ENCODE measurements at regions not wholly inside any gene's neighbourhood (a gene's known extent, or its start where the extent isn't known, plus 50 kb on each side); places are given as distances from the start of the nearest gene placed in this dataset.
"Not testable (repeated sequence)": the region's sequence is repeated elsewhere in the genome, so short reads cannot be mapped to it uniquely, and the experiment has no call there.

- Histone ChIP-seq H3K9me3 (no peaks in the 10 kb centered on the region), H3K27me3 (no peaks in the 10 kb centered on the region), H3K36me3 (no peaks in the 10 kb centered on the region), H3K27ac (no peak overlapping the region), H3K4me3 (no peak overlapping the region), H3K4me1 (no peaks in the 10 kb centered on the region)
- no peak for TF ChIP-seq CTCF (IDR thresholded peaks at IDR 0.05)
- TF ChIP-seq POLR2A (IDR thresholded peaks at IDR 0.05), result no peak
- no peak for DNase-seq
Measured at GRCh38 chr3:31312400-31312799, 220.3 kb upstream of the STT3B start.

- H3K36me3 ChIP-seq, result no peaks in the 10 kb centered on the region
- DNase-seq, result no peak
- TF ChIP-seq POLR2A (IDR thresholded peaks at IDR 0.05) (no peak), CTCF (IDR thresholded peaks at IDR 0.05) (no peak)
- no peaks in the 10 kb centered on the region for H3K9me3 ChIP-seq
- H3K4me1 ChIP-seq, result no peaks in the 10 kb centered on the region
- H3K27me3 ChIP-seq, result no peaks in the 10 kb centered on the region
- no peak overlapping the region for H3K27ac ChIP-seq
- H3K4me3 ChIP-seq, result no peak overlapping the region
Measured at GRCh38 chr3:31314258-31314657, 218.5 kb upstream of the STT3B start.

- no peak for DNase-seq
- Histone ChIP-seq H3K4me1 (no peaks in the 10 kb centered on the region), H3K27me3 (no peaks in the 10 kb centered on the region), H3K36me3 (no peaks in the 10 kb centered on the region), H3K27ac (no peak overlapping the region), H3K9me3 (no peaks in the 10 kb centered on the region), H3K4me3 (no peak overlapping the region)
- TF ChIP-seq POLR2A (IDR thresholded peaks at IDR 0.05), result no peak
Measured at GRCh38 chr3:31319332-31319731, 213.4 kb upstream of the STT3B start.

- no peak overlapping the region for H3K4me3 ChIP-seq
- no peak for DNase-seq
- TF ChIP-seq POLR2A (IDR thresholded peaks at IDR 0.05), result no peak
- no peak for TF ChIP-seq CTCF (IDR thresholded peaks at IDR 0.05)
- no peaks in the 10 kb centered on the region for H3K4me1 ChIP-seq
- no peaks in the 10 kb centered on the region for H3K9me3 ChIP-seq
- no peaks in the 10 kb centered on the region for H3K27me3 ChIP-seq
- H3K36me3 ChIP-seq, result no peaks in the 10 kb centered on the region
- H3K27ac ChIP-seq, result no peak overlapping the region
Measured at GRCh38 chr3:31321620-31322019, 211.1 kb upstream of the STT3B start.

GRCh38 chr3:31322460-31322859, 210.3 kb upstream of the STT3B start:
- no peak for TF ChIP-seq POLR2A (IDR thresholded peaks at IDR 0.05)
- no peak for TF ChIP-seq CTCF (IDR thresholded peaks at IDR 0.05)
- no peak overlapping the region for H3K4me3 ChIP-seq

GRCh38 chr3:31327826-31328357, 204.8 kb upstream of the STT3B start:
- not testable (repeated sequence) for H3K4me3 ChIP-seq, H3K9me3 ChIP-seq, H3K4me1 ChIP-seq, H3K27ac ChIP-seq, DNase-seq, H3K36me3 ChIP-seq, H3K27me3 ChIP-seq

More at GRCh38 chr3:31322460-31322859, 210.3 kb upstream of the STT3B start:
- Histone ChIP-seq H3K36me3 (no peaks in the 10 kb centered on the region), H3K27me3 (no peaks in the 10 kb centered on the region), H3K9me3 (peaks cover 0 to 3% (median 0%) of the 10 kb centered on the region in 4 donors), H3K27ac (no peak overlapping the region), H3K4me1 (no peaks in the 10 kb centered on the region)
- DNase-seq, result no peak

GRCh38 chr3:31331278-31331677, 201.4 kb upstream of the STT3B start:
- Histone ChIP-seq H3K36me3 (no peaks in the 10 kb centered on the region), H3K4me3 (no peak overlapping the region), H3K4me1 (no peaks in the 10 kb centered on the region), H3K9me3 (peaks cover 0 to 3% (median 0%) of the 10 kb centered on the region in 4 donors), H3K27ac (no peak overlapping the region), H3K27me3 (no peaks in the 10 kb centered on the region)
- no peak for TF ChIP-seq CTCF (IDR thresholded peaks at IDR 0.05)
- no peak for TF ChIP-seq POLR2A (IDR thresholded peaks at IDR 0.05)
- DNase-seq, result no peak

Measured in Peyer's patch (tissue), 4 donors.